Trophoblast cell (in vitro differentiated cells and primary cell): ENCODE measurements at regions not wholly inside any gene's neighbourhood (a gene's known extent, or its start where the extent isn't known, plus 50 kb on each side); places are given as distances from the start of the nearest gene placed in this dataset.

ENCODE experiments used
- DNase-seq, 2 donors: peaks; one replicate each; pipeline ENCODE4 v3.0.0-alpha.2; 2016
- H2AFZ ChIP-seq: 2 replicates; pipeline ENCODE4 v1.6.1; 2013; ENCODE audit warnings: low read length, moderate library complexity, mild to moderate bottlenecking; ENCODE audit not compliant: insufficient read depth, poor library complexity
- H2AK5ac ChIP-seq: 2 replicates; pipeline ENCODE4 v1.6.1; 2013; ENCODE audit warnings: mild to moderate bottlenecking, low read length
- H2BK120ac ChIP-seq: 2 replicates; pipeline ENCODE4 v1.6.1; 2013; ENCODE audit warnings: low read length, mild to moderate bottlenecking, moderate library complexity; ENCODE audit not compliant: insufficient read depth, poor library complexity
- H2BK12ac ChIP-seq: 2 replicates; pipeline ENCODE4 v1.6.1; 2013; ENCODE audit warnings: mild to moderate bottlenecking, low read length, moderate library complexity
- H2BK5ac ChIP-seq: 2 replicates; pipeline ENCODE4 v1.6.1; 2013; ENCODE audit warnings: low read length, low read depth, moderate library complexity, mild to moderate bottlenecking; ENCODE audit not compliant: poor library complexity
- H3K14ac ChIP-seq: 2 replicates; pipeline ENCODE4 v1.6.1; 2013; ENCODE audit warnings: mild to moderate bottlenecking, low read length
- H3K18ac ChIP-seq: 2 replicates; pipeline ENCODE4 v1.6.1; 2013; ENCODE audit warnings: mild to moderate bottlenecking, low read length
- H3K23ac ChIP-seq: 2 replicates; pipeline ENCODE4 v1.6.1; 2013; ENCODE audit warnings: low read length
- H3K27ac ChIP-seq: 2 replicates; pipeline ENCODE4 v1.5.1; 2013; ENCODE audit warnings: low read depth, mild to moderate bottlenecking, inconsistent platforms, low read length, moderate library complexity
- H3K27me3 ChIP-seq: 2 replicates; pipeline ENCODE4 v1.6.1; 2013; ENCODE audit warnings: inconsistent platforms, mild to moderate bottlenecking, low read length, moderate library complexity; ENCODE audit not compliant: insufficient read depth
- H3K36me3 ChIP-seq, 2 experiments: 1 replicate in 1 of 2; 2 replicates in 1 of 2; pipeline ENCODE4 v1.6.1; 2013; ENCODE audit warnings: low read length in 2 of 2, mild to moderate bottlenecking in 2 of 2, moderate library complexity in 1 of 2; ENCODE audit not compliant: insufficient read depth in 2 of 2, control insufficient read depth in 1 of 2
- H3K4ac ChIP-seq: 2 replicates; pipeline ENCODE4 v1.6.1; 2013; ENCODE audit warnings: low read depth, mild to moderate bottlenecking, low read length, moderate library complexity
- H3K4me1 ChIP-seq, 2 experiments: 1 replicate in 1 of 2; 2 replicates in 1 of 2; pipeline ENCODE4 v1.6.1; 2013; ENCODE audit warnings: low read length in 2 of 2, mild to moderate bottlenecking in 2 of 2, moderate library complexity in 1 of 2; ENCODE audit not compliant: insufficient read depth in 2 of 2, control insufficient read depth in 1 of 2
- H3K4me2 ChIP-seq: 2 replicates; pipeline ENCODE4 v1.6.1; 2013; ENCODE audit warnings: inconsistent platforms, mild to moderate bottlenecking, low read length, moderate library complexity
- H3K4me3 ChIP-seq: 2 replicates; pipeline ENCODE4 v1.5.1; 2013; ENCODE audit warnings: mild to moderate bottlenecking, low read depth, low read length, inconsistent platforms
- H3K79me1 ChIP-seq: one replicate; pipeline ENCODE4 v1.6.1; 2013; ENCODE audit warnings: low read length
- H3K79me2 ChIP-seq: 2 replicates; pipeline ENCODE4 v1.6.1; 2013; ENCODE audit warnings: low read length, mild to moderate bottlenecking; ENCODE audit not compliant: control insufficient read depth, insufficient read depth, poor library complexity
- H3K9ac ChIP-seq: 2 replicates; pipeline ENCODE4 v1.6.1; 2013; ENCODE audit warnings: mild to moderate bottlenecking, low read length
- H3K9me3 ChIP-seq: 2 replicates; pipeline ENCODE4 v1.6.1; 2013; ENCODE audit warnings: low read depth, mild to moderate bottlenecking, control low read depth, inconsistent platforms, low read length; ENCODE audit not compliant: insufficient read depth
- H4K12ac ChIP-seq: 2 replicates; pipeline ENCODE4 v1.6.1; 2013; ENCODE audit warnings: low read depth, mild to moderate bottlenecking, low read length, moderate library complexity
- H4K8ac ChIP-seq: 2 replicates; pipeline ENCODE4 v1.6.1; 2013; ENCODE audit warnings: low read depth, mild to moderate bottlenecking, low read length, moderate library complexity
- H4K91ac ChIP-seq: one replicate; pipeline ENCODE4 v1.6.1; 2013; ENCODE audit warnings: low read depth, mild to moderate bottlenecking, low read length, moderate library complexity
- WGBS: extraction: QIAGEN DNeasy Blood & Tissue Kit; methylation state at CpG from one replicate; pipeline ENCODE4 v1.1.7; 2013; ENCODE audit warnings: missing lambda C conversion rate; ENCODE audit not compliant: insufficient read length, insufficient coverage; ENCODE audit errors: extremely low coverage; 5-methylcytosine and 5-hydroxymethylcytosine counted together

- H3K9ac ChIP-seq = no peak overlapping the region
- H3K4me2 ChIP-seq = no peak overlapping the region
- no peaks in the 10 kb centered on the region for H3K36me3 ChIP-seq
- H3K79me2 ChIP-seq = no peaks in the 10 kb centered on the region
- no peak overlapping the region for H3K18ac ChIP-seq
- no peak overlapping the region for H4K12ac ChIP-seq
- H3K79me1 ChIP-seq = no peaks in the 10 kb centered on the region
- H3K4me3 ChIP-seq = no peak overlapping the region
- no peak overlapping the region for H2BK12ac ChIP-seq
- no peak overlapping the region for H3K4ac ChIP-seq
- no peak overlapping the region for H4K91ac ChIP-seq
- no peak overlapping the region for H2AFZ ChIP-seq
- H3K27me3 ChIP-seq = no peaks in the 10 kb centered on the region
- no peak overlapping the region for H3K14ac ChIP-seq
- WGBS = no CpG with 5 or more reads among the region's 17 CpGs
- H2AK5ac ChIP-seq = no peak overlapping the region
- H3K9me3 ChIP-seq = peaks cover 1% of the 10 kb centered on the region
- no peak overlapping the region for H4K8ac ChIP-seq
- H3K4me1 ChIP-seq = peaks cover 0 to 2% of the 10 kb centered on the region in 2 experiments
- no peak overlapping the region for H3K27ac ChIP-seq
- no peak overlapping the region for H3K23ac ChIP-seq
- no peak overlapping the region for H2BK120ac ChIP-seq
- DNase-seq = no peak
- no peak overlapping the region for H2BK5ac ChIP-seq
Measured at GRCh38 chr2:128446874-128447537, 128.3 kb upstream of the HS6ST1 start.

- Histone ChIP-seq H2BK5ac (no peak overlapping the region), H2AFZ (no peak overlapping the region), H4K12ac (no peak overlapping the region), H4K91ac (no peak overlapping the region), H2AK5ac (no peak overlapping the region), H3K79me2 (no peaks in the 10 kb centered on the region), H3K23ac (no peak overlapping the region), H3K79me1 (no peaks in the 10 kb centered on the region), H2BK120ac (no peak overlapping the region), H3K27ac (no peak overlapping the region), H3K18ac (no peak overlapping the region), H4K8ac (no peak overlapping the region), H3K9me3 (peaks cover 3% of the 10 kb centered on the region), H3K4me2 (no peak overlapping the region), H3K36me3 (no peaks in the 10 kb centered on the region), H3K4me1 (peaks cover 0 to 2% of the 10 kb centered on the region in 2 experiments), H3K4me3 (no peak overlapping the region), H3K27me3 (no peaks in the 10 kb centered on the region), H2BK12ac (no peak overlapping the region), H3K9ac (no peak overlapping the region), H3K4ac (no peak overlapping the region), H3K14ac (no peak overlapping the region)
- DNase-seq = no peak
- WGBS = no CpG with 5 or more reads among the region's 7 CpGs
Measured at GRCh38 chr2:128447538-128447995, 128.9 kb upstream of the HS6ST1 start.

- Histone ChIP-seq H2BK120ac (no peak overlapping the region), H3K9ac (no peak overlapping the region), H3K79me2 (no peaks in the 10 kb centered on the region), H4K8ac (no peak overlapping the region), H3K27me3 (no peaks in the 10 kb centered on the region), H2BK12ac (no peak overlapping the region), H3K4me3 (no peak overlapping the region), H3K36me3 (no peaks in the 10 kb centered on the region), H3K4me1 (no peaks in the 10 kb centered on the region), H2AK5ac (no peak overlapping the region), H3K79me1 (no peaks in the 10 kb centered on the region), H3K14ac (no peak overlapping the region), H3K27ac (no peak overlapping the region), H4K12ac (no peak overlapping the region), H3K4ac (no peak overlapping the region), H4K91ac (no peak overlapping the region), H2BK5ac (no peak overlapping the region), H3K18ac (no peak overlapping the region), H3K4me2 (no peak overlapping the region), H3K9me3 (peaks cover 3% of the 10 kb centered on the region), H3K23ac (no peak overlapping the region), H2AFZ (no peak overlapping the region)
- no CpG with 5 or more reads among the region's 13 CpGs for WGBS
- DNase-seq = no peak
Measured at GRCh38 chr2:128448331-128449225, 129.9 kb upstream of the HS6ST1 start.

- Histone ChIP-seq H3K9me3 (peaks cover 3% of the 10 kb centered on the region), H3K79me1 (no peaks in the 10 kb centered on the region), H2AFZ (no peak overlapping the region), H3K18ac (no peak overlapping the region), H4K91ac (no peak overlapping the region), H3K4me2 (no peak overlapping the region), H2BK5ac (no peak overlapping the region), H3K4me3 (no peak overlapping the region), H3K23ac (no peak overlapping the region), H3K27ac (no peak overlapping the region), H4K8ac (no peak overlapping the region), H3K36me3 (no peaks in the 10 kb centered on the region), H2BK120ac (no peak overlapping the region), H3K4me1 (no peaks in the 10 kb centered on the region), H3K9ac (no peak overlapping the region), H3K14ac (no peak overlapping the region), H2BK12ac (no peak overlapping the region), H4K12ac (no peak overlapping the region), H3K27me3 (no peaks in the 10 kb centered on the region), H2AK5ac (no peak overlapping the region), H3K4ac (no peak overlapping the region), H3K79me2 (no peaks in the 10 kb centered on the region)
- DNase-seq = no peak
- WGBS = no CpG with 5 or more reads among the region's 24 CpGs
Measured at GRCh38 chr2:128449226-128450061, 130.8 kb upstream of the HS6ST1 start.
